Astrocyte of the hippocampus (primary cell): ENCODE measurements at regions not wholly inside any gene's neighbourhood (a gene's known extent, or its start where the extent isn't known, plus 50 kb on each side); places are given as distances from the start of the nearest gene placed in this dataset.
"Not testable (repeated sequence)": the region's sequence is repeated elsewhere in the genome, so short reads cannot be mapped to it uniquely, and the experiment has no call there.

ENCODE experiments used
- DNase-seq: peaks from one replicate; pipeline ENCODE4 v3.0.0; 2011; ENCODE audit warnings: low read depth, low spot score

- DNase-seq, result peak; percentile 7
Measured at GRCh38 chr3:138890555-138891187, 55.9 kb upstream of the PIK3CB start.

- DNase-seq, result no peak
Measured at GRCh38 chr3:138889792-138890191, 55.1 kb upstream of the PIK3CB start.

GRCh38 chr3:138888560-138888959 is 53.8 kb upstream of the PIK3CB start:
- DNase-seq, result no peak

GRCh38 chr3:138886096-138886495 is 51.4 kb upstream of the PIK3CB start:
- DNase-seq, result not testable (repeated sequence)
